ENCODE measurements at regions not wholly inside any gene's neighbourhood (a gene's known extent, or its start where the extent isn't known, plus 50 kb on each side); places are given as distances from the start of the nearest gene placed in this dataset.

- no peak for DNase-seq
- Histone ChIP-seq H3K27ac (no peak overlapping the region), H3K27me3 (replicated peaks) (no peaks in the 10 kb centered on the region), H3K4me3 (ENCODE audit: low read depth, low read length) (no peak overlapping the region), H3K36me3 (replicated peaks) (no peaks in the 10 kb centered on the region)
- in situ Hi-C loops (cut with HindIII; ENCODE audit: low pct_ligation_motif_present, low sequenced_read_pairs): no loop called here
- no peak for TF ChIP-seq CTCF (IDR thresholded peaks at IDR 0.05; ENCODE audit: low read depth, low read length, missing control alignments)
Observed at GRCh38 chr12:25308756-25309155, 58.0 kb upstream of the KRAS start.

GRCh38 chr12:25307818-25308217 lies 57.1 kb upstream of the KRAS start:
- Histone ChIP-seq H3K27ac (no peak overlapping the region), H3K27me3 (replicated peaks) (no peaks in the 10 kb centered on the region), H3K36me3 (replicated peaks) (no peaks in the 10 kb centered on the region), H3K4me3 (ENCODE audit: low read depth, low read length) (no peak overlapping the region)
- in situ Hi-C loops (cut with HindIII; ENCODE audit: low pct_ligation_motif_present, low sequenced_read_pairs): no loop called here
- no peak for DNase-seq
- no peak for TF ChIP-seq CTCF (IDR thresholded peaks at IDR 0.05; ENCODE audit: low read depth, low read length, missing control alignments)

- no peaks in the 10 kb centered on the region for H3K36me3 ChIP-seq (replicated peaks)
- H3K27me3 ChIP-seq (replicated peaks): no peaks in the 10 kb centered on the region
- H3K4me3 ChIP-seq (ENCODE audit: low read depth, low read length): no peak overlapping the region
- no peak for DNase-seq
- in situ Hi-C loops (cut with HindIII; ENCODE audit: low pct_ligation_motif_present, low sequenced_read_pairs): no loop called here
- no peak overlapping the region for H3K27ac ChIP-seq
- no peak for TF ChIP-seq CTCF (IDR thresholded peaks at IDR 0.05; ENCODE audit: low read depth, low read length, missing control alignments)
Observed at GRCh38 chr12:25301798-25302197, 51.1 kb upstream of the KRAS start.
